ENCODE measurements at regions not wholly inside any gene's neighbourhood (a gene's known extent, or its start where the extent isn't known, plus 50 kb on each side); places are given as distances from the start of the nearest gene placed in this dataset.

- DNase-seq (ENCODE audit: low spot score) = no peak
- in situ Hi-C loops (cut with HindIII; ENCODE audit: low sequenced_read_pairs) = no loop called here
These were observed 116.9 kb upstream of the LRIG3 start for GRCh38 chr12:59036973-59037762.

- DNase-seq (ENCODE audit: low spot score) = no peak
- in situ Hi-C loops (cut with HindIII; ENCODE audit: low sequenced_read_pairs) = no loop called here
These were observed 116.0 kb upstream of the LRIG3 start for GRCh38 chr12:59036347-59036746.

DNA sequence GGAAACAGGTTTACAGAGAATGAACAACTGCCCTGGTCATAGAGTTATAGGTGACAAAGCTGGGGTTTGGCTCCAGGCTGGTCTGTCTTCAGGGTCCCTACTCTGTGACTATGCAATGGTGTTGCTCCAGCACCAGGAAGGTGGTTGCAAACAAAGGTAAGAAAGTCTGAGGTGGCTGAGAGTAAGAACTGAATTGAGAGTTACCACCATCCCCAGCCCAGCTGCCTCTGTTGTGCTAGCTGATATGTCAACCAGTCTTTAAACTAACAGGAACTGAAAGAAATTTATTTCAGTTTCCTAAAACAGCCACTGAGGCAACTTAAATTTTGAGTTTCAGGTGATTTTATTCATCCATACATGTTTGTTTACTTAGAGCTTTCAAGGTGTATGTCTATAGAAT, 111.0 kb upstream of the LRIG3 start:
- no peak for DNase-seq (ENCODE audit: low spot score)
- in situ Hi-C loops (cut with HindIII; ENCODE audit: low sequenced_read_pairs) = no loop called here

DNA sequence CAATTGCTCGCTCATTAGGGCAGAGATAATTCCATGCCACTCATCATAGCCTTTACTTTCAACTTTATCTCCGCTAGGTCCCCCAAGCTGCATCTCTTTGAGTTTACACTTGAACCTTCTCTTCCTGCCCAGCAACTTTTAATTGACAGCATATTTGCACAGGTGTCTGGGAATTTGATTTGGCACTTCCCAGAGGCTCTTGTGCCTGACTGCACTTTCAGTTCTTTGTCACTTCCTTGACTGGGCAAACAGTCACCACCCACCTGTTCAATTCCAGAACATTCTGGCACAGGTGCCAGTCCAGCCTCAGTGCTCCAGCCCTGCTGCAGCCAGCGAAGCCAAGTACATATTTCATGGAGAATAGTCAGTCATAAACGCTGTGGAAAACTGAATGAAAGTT, 110.1 kb upstream of the LRIG3 start:
- DNase-seq (ENCODE audit: low spot score) = no peak
- in situ Hi-C loops (cut with HindIII; ENCODE audit: low sequenced_read_pairs) = no loop called here

DNA sequence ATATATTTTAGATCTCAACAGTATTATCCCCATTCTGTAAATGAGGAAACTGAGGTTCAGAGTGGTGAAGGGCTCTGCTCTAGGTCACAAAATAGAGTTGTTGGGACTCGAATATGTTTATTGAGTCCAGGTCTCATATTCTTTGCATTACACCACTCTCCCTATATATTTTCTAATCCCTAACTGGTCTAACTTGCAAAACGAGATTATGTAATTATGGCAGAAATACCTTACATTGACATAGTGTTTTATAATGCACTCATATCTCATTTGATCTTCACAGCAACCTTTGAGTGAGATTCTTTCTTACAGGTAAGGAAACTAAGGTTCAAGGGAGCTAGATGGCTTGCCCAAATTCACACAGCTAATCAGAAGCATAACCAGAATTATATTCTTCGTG, 106.9 kb upstream of the LRIG3 start:
- in situ Hi-C loops (cut with HindIII; ENCODE audit: low sequenced_read_pairs) = no loop called here
- no peak for DNase-seq (ENCODE audit: low spot score)

- in situ Hi-C loops (cut with HindIII; ENCODE audit: low sequenced_read_pairs) = no loop called here
- no peak for DNase-seq (ENCODE audit: low spot score)
These were observed 103.6 kb upstream of the LRIG3 start for GRCh38 chr12:59023861-59024424.

GRCh38 chr12:59020073-59020946, 100.0 kb upstream of the LRIG3 start:
- DNase-seq (ENCODE audit: low spot score) = no peak
- in situ Hi-C loops (cut with HindIII; ENCODE audit: low sequenced_read_pairs) = no loop called here

- in situ Hi-C loops (cut with HindIII; ENCODE audit: low sequenced_read_pairs) = no loop called here
These were observed 94.6 kb upstream of the LRIG3 start for GRCh38 chr12:59014885-59015284.

DNA sequence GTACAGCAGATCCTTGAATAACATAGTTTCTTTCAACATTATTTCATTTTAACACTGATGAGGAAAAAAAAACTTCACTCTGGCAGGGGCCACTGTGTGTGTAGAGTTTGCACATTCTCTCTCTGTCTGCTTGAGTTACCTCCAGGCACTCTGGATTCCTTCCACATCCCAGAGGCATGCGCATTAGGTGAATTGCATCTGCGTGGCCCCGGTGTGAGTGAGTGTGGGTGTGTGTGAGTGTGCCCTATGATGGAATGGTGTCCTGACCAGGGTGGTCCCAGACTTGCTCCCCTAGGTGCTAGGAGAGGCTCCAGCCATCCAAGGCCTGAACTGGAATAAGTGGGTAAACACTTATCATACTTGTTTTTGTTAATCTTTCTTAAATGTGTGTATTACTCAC, 90.6 kb upstream of the LRIG3 start:
- in situ Hi-C loops (cut with HindIII; ENCODE audit: low sequenced_read_pairs) = no loop called here
- no peak for DNase-seq (ENCODE audit: low spot score)

More at GRCh38 chr12:59014885-59015284, 94.6 kb upstream of the LRIG3 start:
- no peak for DNase-seq (ENCODE audit: low spot score)

- in situ Hi-C loops (cut with HindIII; ENCODE audit: low sequenced_read_pairs) = no loop called here
These were observed 89.8 kb upstream of the LRIG3 start for GRCh38 chr12:59010118-59010517.

GRCh38 chr12:59007620-59008019, 87.3 kb upstream of the LRIG3 start:
- in situ Hi-C loops (cut with HindIII; ENCODE audit: low sequenced_read_pairs) = no loop called here
- no peak for DNase-seq (ENCODE audit: low spot score)

More at GRCh38 chr12:59010118-59010517, 89.8 kb upstream of the LRIG3 start:
- DNase-seq (ENCODE audit: low spot score) = no peak

GRCh38 chr12:59005193-59005955, 85.1 kb upstream of the LRIG3 start:
- no peak for DNase-seq (ENCODE audit: low spot score)
- in situ Hi-C loops (cut with HindIII; ENCODE audit: low sequenced_read_pairs) = no loop called here

- in situ Hi-C loops (cut with HindIII; ENCODE audit: low sequenced_read_pairs) = no loop called here
These were observed 84.2 kb upstream of the LRIG3 start for GRCh38 chr12:59004456-59004855.

DNA sequence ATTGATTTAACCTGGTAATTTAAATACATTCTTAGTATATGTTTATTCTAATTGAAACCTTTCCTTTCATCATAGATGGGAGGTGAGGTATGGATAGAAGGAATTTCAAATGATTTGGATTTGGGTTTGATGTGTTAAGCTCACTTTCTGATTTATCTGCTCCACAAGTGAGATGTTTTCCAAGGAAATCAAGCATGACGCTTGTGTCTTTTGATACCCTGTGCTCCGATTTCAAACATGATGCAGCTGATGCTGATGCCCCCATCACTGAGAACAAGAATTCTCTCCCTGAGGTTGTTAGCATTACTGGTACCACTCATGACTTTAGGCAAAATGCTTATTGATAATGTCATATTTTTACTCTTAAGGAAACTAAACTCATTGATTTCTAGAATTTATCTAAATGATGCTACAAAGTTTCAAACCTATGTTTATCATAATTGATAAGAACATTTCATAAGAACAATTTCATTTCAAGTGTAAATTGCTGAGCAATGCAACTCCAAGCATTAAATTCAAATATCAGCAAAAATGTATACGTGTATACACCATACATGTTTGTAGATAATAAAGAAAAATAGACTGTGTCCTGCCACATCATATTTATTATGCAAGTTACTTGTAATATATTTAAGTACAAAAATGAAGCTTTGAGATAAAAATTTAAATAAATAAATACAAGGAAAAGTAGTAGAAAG, 75.5 kb upstream of the LRIG3 start:
- in situ Hi-C loops (cut with HindIII; ENCODE audit: low sequenced_read_pairs) = no loop called here
- DNase-seq (ENCODE audit: low spot score) = no peak

More at GRCh38 chr12:59004456-59004855, 84.2 kb upstream of the LRIG3 start:
- no peak for DNase-seq (ENCODE audit: low spot score)

DNA sequence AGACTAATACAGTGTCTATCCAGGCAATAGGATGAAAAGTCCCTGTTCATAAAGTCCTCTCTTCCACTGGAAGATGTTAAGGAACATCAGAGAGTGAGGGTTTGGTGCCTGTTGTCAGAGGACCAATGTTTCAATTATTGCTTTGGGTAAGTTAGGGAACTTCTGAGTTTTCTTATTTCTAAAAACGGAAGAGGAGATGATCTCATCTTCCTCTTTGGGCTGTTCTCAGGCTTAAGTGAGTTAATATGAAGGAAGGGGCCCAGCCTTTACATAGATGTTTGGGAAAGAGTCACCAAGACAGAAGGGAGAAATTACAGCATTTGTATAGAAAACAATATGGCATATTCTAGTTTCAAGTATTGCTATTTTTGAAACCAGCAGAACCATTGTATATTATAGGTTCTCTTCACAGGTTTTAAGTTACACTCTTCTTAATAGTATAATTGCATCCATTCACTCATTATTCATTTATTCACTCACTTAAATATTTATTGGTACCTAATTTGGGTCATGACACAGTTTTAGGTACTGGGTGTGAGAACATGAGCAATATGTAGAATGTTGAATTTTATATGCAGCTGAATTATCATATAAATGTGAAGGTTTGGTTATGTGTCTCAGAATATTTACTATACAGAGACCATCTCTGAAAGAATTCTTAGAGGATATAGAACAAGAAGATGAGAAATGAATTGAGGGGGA, 68.5 kb upstream of the LRIG3 start:
- in situ Hi-C loops (cut with HindIII; ENCODE audit: low sequenced_read_pairs) = no loop called here
- DNase-seq (ENCODE audit: low spot score) = no peak

GRCh38 chr12:58981961-58982360, 61.7 kb upstream of the LRIG3 start:
- DNase-seq (ENCODE audit: low spot score) = no peak
- in situ Hi-C loops (cut with HindIII; ENCODE audit: low sequenced_read_pairs) = no loop called here

- DNase-seq (ENCODE audit: low spot score) = no peak
- in situ Hi-C loops (cut with HindIII; ENCODE audit: low sequenced_read_pairs) = no loop called here
These were observed 60.5 kb upstream of the LRIG3 start for GRCh38 chr12:58980768-58981167.

- DNase-seq (ENCODE audit: low spot score) = no peak
- in situ Hi-C loops (cut with HindIII; ENCODE audit: low sequenced_read_pairs) = no loop called here
These were observed 58.4 kb upstream of the LRIG3 start for GRCh38 chr12:58978717-58979116.

All from G401 (cell line).